ENCODE measurements at regions not wholly inside any gene's neighbourhood (a gene's known extent, or its start where the extent isn't known, plus 50 kb on each side); places are given as distances from the start of the nearest gene placed in this dataset.
"Not testable (repeated sequence)": the region's sequence is repeated elsewhere in the genome, so short reads cannot be mapped to it uniquely, and the experiment has no call there.

DNA sequence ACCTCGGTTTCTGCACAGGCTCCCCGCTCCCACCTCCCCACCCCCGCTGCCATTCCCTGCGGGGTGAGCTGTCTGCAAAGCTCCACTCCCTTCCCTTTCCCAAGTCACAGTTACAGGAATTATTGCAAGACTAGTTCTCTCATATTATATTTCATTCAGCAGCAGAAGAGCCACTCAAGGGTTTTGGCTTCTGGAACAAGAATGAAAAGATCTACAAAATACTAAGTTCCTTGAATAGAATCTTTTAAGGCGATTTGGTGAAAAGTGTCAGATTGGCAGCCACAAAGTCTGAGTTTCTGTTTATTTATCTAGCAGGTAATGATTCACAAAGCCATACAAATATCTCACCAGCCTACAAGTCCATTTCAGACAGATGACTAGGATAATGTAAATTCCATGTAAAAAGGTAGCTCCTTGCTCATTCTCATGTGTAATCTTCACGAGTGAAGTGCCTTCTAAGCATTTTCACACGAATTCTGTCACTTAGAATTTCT lies 221.9 kb upstream of the RBBP8 start:
- ChIA-PET CTCF (interaction anchor here (1.0 to 1.2 kb wide), 3 partner anchors 13 to 89 kb away, joined by 3 to 4 read pairs (median 3); no protein-coding TSS in a partner anchor), POLR2A (no interaction called here)
- Histone ChIP-seq H3K27me3 (ENCODE audit: control insufficient read depth, insufficient read depth, low read length) (no peaks in the 10 kb centered on the region; the same call in 1 of the 2 replicates), H3K36me3 (ENCODE audit: control insufficient read depth, insufficient read depth, low read length) (no peaks in the 10 kb centered on the region), H3K4me3 (ENCODE audit: low read depth, low read length) (peak overlapping the region; percentile 7; the same call in 1 of the 2 replicates)
- no peak for DNase-seq (ENCODE audit: low read depth)
- TF ChIP-seq, protein P1, sequence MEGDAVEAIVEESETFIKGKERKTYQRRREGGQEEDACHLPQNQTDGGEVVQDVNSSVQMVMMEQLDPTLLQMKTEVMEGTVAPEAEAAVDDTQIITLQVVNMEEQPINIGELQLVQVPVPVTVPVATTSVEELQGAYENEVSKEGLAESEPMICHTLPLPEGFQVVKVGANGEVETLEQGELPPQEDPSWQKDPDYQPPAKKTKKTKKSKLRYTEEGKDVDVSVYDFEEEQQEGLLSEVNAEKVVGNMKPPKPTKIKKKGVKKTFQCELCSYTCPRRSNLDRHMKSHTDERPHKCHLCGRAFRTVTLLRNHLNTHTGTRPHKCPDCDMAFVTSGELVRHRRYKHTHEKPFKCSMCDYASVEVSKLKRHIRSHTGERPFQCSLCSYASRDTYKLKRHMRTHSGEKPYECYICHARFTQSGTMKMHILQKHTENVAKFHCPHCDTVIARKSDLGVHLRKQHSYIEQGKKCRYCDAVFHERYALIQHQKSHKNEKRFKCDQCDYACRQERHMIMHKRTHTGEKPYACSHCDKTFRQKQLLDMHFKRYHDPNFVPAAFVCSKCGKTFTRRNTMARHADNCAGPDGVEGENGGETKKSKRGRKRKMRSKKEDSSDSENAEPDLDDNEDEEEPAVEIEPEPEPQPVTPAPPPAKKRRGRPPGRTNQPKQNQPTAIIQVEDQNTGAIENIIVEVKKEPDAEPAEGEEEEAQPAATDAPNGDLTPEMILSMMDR (IDR thresholded peaks at IDR 0.05; ENCODE audit: insufficient read depth, low read depth, low read length) = no peak

DNA sequence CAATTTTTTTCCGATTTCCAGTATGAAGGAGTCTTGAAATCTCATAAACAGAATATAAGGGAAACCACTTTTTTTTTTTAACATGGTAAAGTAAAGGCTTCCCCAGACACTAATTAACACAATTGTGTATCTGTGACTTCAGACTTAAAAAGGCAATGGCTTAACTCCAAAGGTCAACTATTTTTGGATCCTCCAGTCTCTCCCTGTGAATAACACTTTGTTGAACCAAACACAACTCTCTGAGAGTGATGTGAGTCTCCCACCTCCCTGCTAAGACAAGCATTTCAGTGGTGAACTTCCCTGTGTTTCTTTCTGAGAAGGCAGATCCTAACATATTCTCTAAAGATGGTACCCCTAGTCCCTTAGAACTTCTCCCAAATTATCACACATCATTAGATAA lies 219.6 kb upstream of the RBBP8 start:
- CTCF ChIA-PET = no interaction called here
- no peaks in the 10 kb centered on the region for H3K36me3 ChIP-seq (ENCODE audit: control insufficient read depth, insufficient read depth, low read length)
- H3K4me3 ChIP-seq (ENCODE audit: low read depth, low read length) = no peak overlapping the region
- POLR2A ChIA-PET = no interaction called here
- TF ChIP-seq, protein P1 (IDR thresholded peaks at IDR 0.05; ENCODE audit: insufficient read depth, low read depth, low read length) = no peak
- no peak for DNase-seq (ENCODE audit: low read depth)
- peaks cover 2% of the 10 kb centered on the region for H3K27me3 ChIP-seq (ENCODE audit: control insufficient read depth, insufficient read depth, low read length)

DNA sequence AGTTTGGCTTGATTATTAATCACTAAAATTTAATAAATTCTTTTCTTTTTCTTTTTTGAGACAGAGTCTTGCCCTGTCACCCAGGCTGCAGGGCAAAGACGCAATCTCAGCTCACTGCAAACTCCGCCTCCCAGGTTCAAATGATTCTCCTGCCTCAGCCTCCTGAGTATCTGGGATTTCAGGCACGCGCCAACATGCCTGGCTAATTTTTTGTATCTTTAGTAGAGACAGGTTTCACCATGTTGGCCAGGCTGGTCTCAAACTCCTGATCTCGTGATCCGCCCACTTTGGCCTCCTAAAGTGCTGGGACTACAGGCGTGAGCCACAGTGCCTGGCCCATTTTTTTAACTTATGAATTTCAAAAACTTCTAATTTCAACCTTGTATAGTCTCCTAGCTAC lies 215.6 kb upstream of the RBBP8 start:
- CTCF ChIA-PET = interaction anchor here (1.0 kb wide), 2 partner anchors 13 to 14 kb away, joined by 3 to 5 read pairs; no protein-coding TSS in a partner anchor
- POLR2A ChIA-PET; DNase-seq (ENCODE audit: low read depth); H3K4me3 ChIP-seq (ENCODE audit: low read depth, low read length); H3K27me3 ChIP-seq (ENCODE audit: control insufficient read depth, insufficient read depth, low read length); H3K36me3 ChIP-seq (ENCODE audit: control insufficient read depth, insufficient read depth, low read length): not testable (repeated sequence)

DNA sequence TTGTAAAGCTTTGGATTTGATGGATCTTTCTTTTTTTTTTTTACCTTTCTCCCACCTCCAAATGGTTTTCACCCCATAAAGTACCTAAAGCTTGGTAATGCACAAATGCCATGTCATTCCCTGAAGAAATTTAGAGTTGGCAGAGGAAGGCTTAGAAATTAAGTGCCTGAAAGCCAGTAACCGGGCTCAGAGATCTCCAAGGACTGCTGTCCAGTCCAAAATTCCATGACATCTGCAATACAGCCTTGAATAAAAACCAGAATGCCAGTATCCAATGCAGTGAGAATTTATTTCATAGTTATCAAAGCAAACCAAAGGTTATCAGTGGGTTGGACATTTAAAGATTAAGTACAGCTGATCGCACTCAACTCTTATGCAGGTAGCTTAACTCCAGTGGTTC lies 209.9 kb upstream of the RBBP8 start:
- ChIA-PET CTCF (interaction anchor here (0.7 to 1.1 kb wide), 3 partner anchors 8 to 74 kb away, joined by 3 read pairs; no protein-coding TSS in a partner anchor), POLR2A (no interaction called here)
- no peak for DNase-seq (ENCODE audit: low read depth)
- Histone ChIP-seq H3K27me3 (ENCODE audit: control insufficient read depth, insufficient read depth, low read length) (no peaks in the 10 kb centered on the region; the same call in 1 of the 2 replicates), H3K36me3 (ENCODE audit: control insufficient read depth, insufficient read depth, low read length) (no peaks in the 10 kb centered on the region), H3K4me3 (ENCODE audit: low read depth, low read length) (no peak overlapping the region)
- TF ChIP-seq, protein P1 (IDR thresholded peaks at IDR 0.05; ENCODE audit: insufficient read depth, low read depth, low read length) = no peak

DNA sequence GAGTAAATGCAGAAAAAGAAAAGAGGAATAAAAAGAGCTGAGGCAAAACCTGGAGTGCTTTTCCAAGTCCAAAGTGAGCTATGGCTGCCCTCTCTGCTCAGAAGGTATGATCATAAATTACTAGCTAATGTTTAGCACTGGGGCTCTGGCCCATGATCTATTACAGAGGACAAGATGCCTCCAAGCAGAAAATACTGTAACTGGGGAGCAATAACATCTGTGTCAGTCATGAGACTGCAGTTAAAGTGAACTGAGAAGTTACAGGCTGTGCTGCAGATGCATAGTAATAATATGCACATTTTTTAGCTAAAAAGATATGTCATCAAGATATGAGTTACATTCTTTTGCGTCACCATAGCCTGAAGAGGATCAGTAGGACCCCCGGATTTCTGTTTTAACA lies 209.4 kb upstream of the RBBP8 start:
- POLR2A ChIA-PET = no interaction called here
- no peak for DNase-seq (ENCODE audit: low read depth)
- CTCF ChIA-PET = interaction anchor here (0.7 to 1.1 kb wide), 3 partner anchors 8 to 73 kb away, joined by 3 read pairs; no protein-coding TSS in a partner anchor

More for the DNA sequence above, 209.4 kb upstream of the RBBP8 start:
- H3K27me3 ChIP-seq (ENCODE audit: control insufficient read depth, insufficient read depth, low read length) = no peaks in the 10 kb centered on the region; the same call in 1 of the 2 replicates
- TF ChIP-seq, protein P1 (IDR thresholded peaks at IDR 0.05; ENCODE audit: insufficient read depth, low read depth, low read length) = no peak
- H3K36me3 ChIP-seq (ENCODE audit: control insufficient read depth, insufficient read depth, low read length) = no peaks in the 10 kb centered on the region
- no peak overlapping the region for H3K4me3 ChIP-seq (ENCODE audit: low read depth, low read length)
